ENCODE measurements at regions not wholly inside any gene's neighbourhood (a gene's known extent, or its start where the extent isn't known, plus 50 kb on each side); places are given as distances from the start of the nearest gene placed in this dataset.
A peak's percentile ranks its signal among the peaks of the same experiment; 100 is the strongest.

DNA sequence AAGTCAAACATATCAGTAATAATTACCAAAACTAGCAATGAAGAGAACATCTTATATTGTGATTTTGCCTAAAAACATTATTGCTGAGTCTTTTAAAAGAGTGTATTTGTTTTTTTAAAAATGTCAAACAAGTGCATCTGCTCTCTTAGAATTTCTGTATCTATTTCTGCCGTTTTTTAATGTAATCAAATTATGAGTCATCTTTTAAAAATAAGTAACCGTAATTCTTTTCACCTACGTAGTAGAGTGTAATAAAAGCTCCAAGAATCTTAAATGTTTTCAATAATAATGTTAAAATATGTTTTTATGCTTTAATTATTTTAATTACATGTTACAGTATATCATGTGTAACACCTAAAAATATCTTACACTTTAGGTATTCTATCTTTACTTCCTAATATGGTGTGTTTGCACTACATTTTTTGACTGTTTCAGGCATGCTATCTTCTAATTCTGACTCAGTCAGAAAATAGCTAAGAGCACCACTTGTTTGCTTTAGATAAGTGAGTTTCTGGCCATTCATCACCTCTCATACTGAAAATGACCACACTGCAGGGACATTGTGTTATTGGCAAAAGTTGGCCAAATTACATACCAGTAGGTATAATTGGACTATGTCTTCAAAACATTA, 368.5 kb downstream of the PCDH7 start:
- H3K27me3 ChIP-seq = no peaks in the 10 kb centered on the region
- no peak overlapping the region for H3K4me3 ChIP-seq
- no peak for DNase-seq
- H3K9me3 ChIP-seq = no peaks in the 10 kb centered on the region
- no peak overlapping the region for H3K27ac ChIP-seq
- H3K4me1 ChIP-seq = no peaks in the 10 kb centered on the region
- intact Hi-C loops (cut with DNase I) = no loop called here
- peak; percentile 77 for ATAC-seq
- TF ChIP-seq, protein P1, sequence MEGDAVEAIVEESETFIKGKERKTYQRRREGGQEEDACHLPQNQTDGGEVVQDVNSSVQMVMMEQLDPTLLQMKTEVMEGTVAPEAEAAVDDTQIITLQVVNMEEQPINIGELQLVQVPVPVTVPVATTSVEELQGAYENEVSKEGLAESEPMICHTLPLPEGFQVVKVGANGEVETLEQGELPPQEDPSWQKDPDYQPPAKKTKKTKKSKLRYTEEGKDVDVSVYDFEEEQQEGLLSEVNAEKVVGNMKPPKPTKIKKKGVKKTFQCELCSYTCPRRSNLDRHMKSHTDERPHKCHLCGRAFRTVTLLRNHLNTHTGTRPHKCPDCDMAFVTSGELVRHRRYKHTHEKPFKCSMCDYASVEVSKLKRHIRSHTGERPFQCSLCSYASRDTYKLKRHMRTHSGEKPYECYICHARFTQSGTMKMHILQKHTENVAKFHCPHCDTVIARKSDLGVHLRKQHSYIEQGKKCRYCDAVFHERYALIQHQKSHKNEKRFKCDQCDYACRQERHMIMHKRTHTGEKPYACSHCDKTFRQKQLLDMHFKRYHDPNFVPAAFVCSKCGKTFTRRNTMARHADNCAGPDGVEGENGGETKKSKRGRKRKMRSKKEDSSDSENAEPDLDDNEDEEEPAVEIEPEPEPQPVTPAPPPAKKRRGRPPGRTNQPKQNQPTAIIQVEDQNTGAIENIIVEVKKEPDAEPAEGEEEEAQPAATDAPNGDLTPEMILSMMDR (IDR thresholded peaks at IDR 0.05) = no peak
- no peaks in the 10 kb centered on the region for H3K36me3 ChIP-seq

DNA sequence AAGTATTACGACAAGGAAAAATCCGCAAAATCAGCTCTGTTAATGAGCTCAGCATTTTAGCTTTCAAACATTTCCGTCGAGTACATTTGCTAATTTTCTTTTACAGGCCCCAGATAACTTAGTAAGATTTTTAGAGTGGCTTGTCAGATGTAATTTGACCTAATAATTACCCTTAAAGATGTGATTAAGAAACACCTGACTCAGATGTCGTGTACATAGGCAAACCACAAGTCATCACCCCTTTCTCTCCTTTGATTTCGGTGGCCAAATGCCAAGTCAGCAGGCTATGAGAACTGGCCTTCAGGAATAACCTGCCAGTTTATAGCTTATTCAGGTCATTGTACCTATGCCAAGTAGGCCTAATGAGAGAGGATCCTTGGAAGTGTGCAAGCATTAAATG, 369.6 kb downstream of the PCDH7 start:
- ATAC-seq (peak; percentile 90), DNase-seq (peak; percentile 55)
- no peak overlapping the region for H3K4me3 ChIP-seq
- no peaks in the 10 kb centered on the region for H3K4me1 ChIP-seq
- no peaks in the 10 kb centered on the region for H3K27me3 ChIP-seq
- TF ChIP-seq, protein P1 (IDR thresholded peaks at IDR 0.05) = no peak
- H3K27ac ChIP-seq = no peak overlapping the region
- intact Hi-C loops (cut with DNase I) = no loop called here
- no peaks in the 10 kb centered on the region for H3K36me3 ChIP-seq
- H3K9me3 ChIP-seq = no peaks in the 10 kb centered on the region

DNA sequence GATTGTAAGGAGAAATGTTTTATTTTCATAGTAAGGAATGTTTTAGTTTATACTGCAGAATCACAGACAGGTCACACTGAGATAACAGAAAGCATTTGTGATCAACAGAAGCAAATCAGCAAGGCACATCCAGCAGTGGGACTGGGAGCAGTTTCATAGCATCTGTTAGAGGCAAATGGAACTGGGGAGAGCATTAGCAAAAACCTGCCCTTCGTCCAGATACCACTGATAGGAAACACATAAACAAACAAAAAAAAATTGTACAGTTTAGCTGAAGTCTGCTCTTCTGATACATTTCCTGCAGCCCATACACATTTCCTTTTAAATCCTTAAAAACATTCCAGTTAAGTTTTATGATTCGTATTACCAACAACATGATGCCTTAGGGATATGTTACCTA, 374.3 kb downstream of the PCDH7 start:
- Histone ChIP-seq H3K27ac (no peak overlapping the region), H3K9me3 (no peaks in the 10 kb centered on the region), H3K36me3 (no peaks in the 10 kb centered on the region), H3K4me3 (no peak overlapping the region), H3K4me1 (no peaks in the 10 kb centered on the region), H3K27me3 (no peaks in the 10 kb centered on the region)
- TF ChIP-seq, protein P1 (IDR thresholded peaks at IDR 0.05) = no peak
- intact Hi-C loops (cut with DNase I) = no loop called here
- DNase-seq = no peak
- no peak for ATAC-seq

DNA sequence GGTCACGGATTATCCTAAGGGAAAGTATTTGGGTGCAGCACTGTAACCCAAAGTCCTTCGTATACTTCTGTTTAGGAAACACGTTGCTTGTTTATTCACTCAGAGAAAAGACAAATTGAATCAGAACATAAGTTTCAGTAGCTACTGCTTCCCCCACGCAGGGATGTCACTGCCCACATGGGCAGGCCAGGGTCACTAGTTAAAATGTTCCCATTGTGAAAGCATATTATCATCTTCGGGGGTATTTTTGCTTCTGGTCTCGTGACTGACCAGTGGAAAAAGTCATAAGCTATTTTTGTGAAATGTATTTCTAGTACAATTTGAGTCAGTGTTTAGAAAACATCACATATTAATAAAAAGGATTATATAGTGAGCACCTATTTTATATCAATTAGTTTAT, 377.8 kb downstream of the PCDH7 start:
- DNase-seq (no peak), ATAC-seq (no peak)
- no peaks in the 10 kb centered on the region for H3K9me3 ChIP-seq
- no peaks in the 10 kb centered on the region for H3K27me3 ChIP-seq
- H3K4me3 ChIP-seq = no peak overlapping the region
- no peak overlapping the region for H3K27ac ChIP-seq
- TF ChIP-seq, protein P1 (IDR thresholded peaks at IDR 0.05) = no peak
- no peaks in the 10 kb centered on the region for H3K36me3 ChIP-seq
- intact Hi-C loops (cut with DNase I) = no loop called here
- no peaks in the 10 kb centered on the region for H3K4me1 ChIP-seq

DNA sequence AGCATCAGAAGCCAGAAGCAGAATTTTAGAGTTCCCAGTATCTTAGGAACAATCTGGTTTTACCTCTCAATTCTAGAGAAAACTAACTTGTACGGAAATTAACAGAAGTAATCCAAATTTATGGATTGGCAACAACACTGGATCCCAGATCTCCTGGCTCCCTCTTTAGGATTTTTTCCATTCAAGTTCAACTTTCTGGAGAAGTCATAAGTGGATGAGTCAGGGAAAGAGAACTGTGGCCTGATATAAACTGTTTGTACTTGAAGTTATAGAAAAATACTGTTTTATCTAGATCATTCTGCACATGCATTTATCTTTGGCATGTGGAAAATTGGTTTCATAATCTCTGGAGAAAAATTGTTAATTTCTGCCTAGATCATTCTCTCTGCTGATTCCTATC, 380.4 kb downstream of the PCDH7 start:
- intact Hi-C loops (cut with DNase I) = no loop called here
- DNase-seq = no peak
- Histone ChIP-seq H3K9me3 (no peaks in the 10 kb centered on the region), H3K4me1 (no peaks in the 10 kb centered on the region), H3K27me3 (no peaks in the 10 kb centered on the region), H3K4me3 (no peak overlapping the region), H3K27ac (no peak overlapping the region), H3K36me3 (no peaks in the 10 kb centered on the region)
- no peak for ATAC-seq
- TF ChIP-seq, protein P1 (IDR thresholded peaks at IDR 0.05) = no peak

DNA sequence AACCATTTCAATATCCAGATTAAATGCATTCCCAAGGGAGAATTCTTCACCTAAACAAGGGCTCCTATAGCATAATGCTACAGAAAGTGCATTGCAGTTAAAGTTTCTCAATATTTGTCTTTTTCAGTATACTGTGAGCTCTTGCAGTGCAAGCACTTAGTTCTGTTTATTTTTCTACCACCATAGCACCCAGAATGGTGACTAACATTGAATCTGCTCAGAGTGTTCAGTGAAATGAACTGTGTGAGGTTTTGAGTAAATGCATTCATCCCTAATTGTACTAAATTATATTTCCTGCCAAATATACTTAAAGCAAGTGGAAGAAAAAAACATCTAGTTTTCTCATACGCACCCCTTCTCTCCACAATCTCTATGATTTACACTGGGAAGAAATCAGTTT, 383.9 kb downstream of the PCDH7 start:
- intact Hi-C loops (cut with DNase I) = no loop called here
- Histone ChIP-seq H3K4me3 (no peak overlapping the region), H3K9me3 (no peaks in the 10 kb centered on the region), H3K27ac (no peak overlapping the region), H3K4me1 (no peaks in the 10 kb centered on the region), H3K27me3 (no peaks in the 10 kb centered on the region), H3K36me3 (no peaks in the 10 kb centered on the region)
- DNase-seq = no peak
- TF ChIP-seq, protein P1 (IDR thresholded peaks at IDR 0.05) = no peak
- ATAC-seq = no peak
